IPS-15b (cell line): ENCODE measurements at regions not wholly inside any gene's neighbourhood (a gene's known extent, or its start where the extent isn't known, plus 50 kb on each side); places are given as distances from the start of the nearest gene placed in this dataset.

ENCODE experiments used
- H3K27me3 ChIP-seq: one replicate; pipeline ENCODE4 v1.6.1; 2013; ENCODE audit warnings: low read length; ENCODE audit not compliant: control insufficient read depth, insufficient read depth
- H3K36me3 ChIP-seq: one replicate; pipeline ENCODE4 v1.6.1; 2013; ENCODE audit warnings: low read length; ENCODE audit not compliant: control insufficient read depth, insufficient read depth
- H3K4me1 ChIP-seq: one replicate; pipeline ENCODE4 v1.6.1; 2013; ENCODE audit warnings: mild to moderate bottlenecking, low read length; ENCODE audit not compliant: control insufficient read depth, insufficient read depth
- H3K4me3 ChIP-seq: one replicate; pipeline ENCODE4 v1.5.1; 2013; ENCODE audit warnings: low read depth, low read length
- H3K9ac ChIP-seq: one replicate; pipeline ENCODE4 v1.6.1; 2013; ENCODE audit warnings: low read depth, mild to moderate bottlenecking, low read length
- H3K9me3 ChIP-seq: one replicate; pipeline ENCODE4 v1.6.1; 2013; ENCODE audit warnings: mild to moderate bottlenecking, low read length; ENCODE audit not compliant: control insufficient read depth, insufficient read depth

- no peak overlapping the region for H3K4me3 ChIP-seq
These were observed 123.4 kb downstream of the RIPK4 start for GRCh38 chr21:41643246-41643966.

GRCh38 chr21:41641821-41642701 is 124.8 kb downstream of the RIPK4 start:
- H3K27me3 ChIP-seq: no peaks in the 10 kb centered on the region
- H3K9ac ChIP-seq: no peak overlapping the region
- no peaks in the 10 kb centered on the region for H3K9me3 ChIP-seq
- H3K4me3 ChIP-seq: no peak overlapping the region
- H3K4me1 ChIP-seq: no peaks in the 10 kb centered on the region
- H3K36me3 ChIP-seq: no peaks in the 10 kb centered on the region

More at GRCh38 chr21:41643246-41643966, 123.4 kb downstream of the RIPK4 start:
- no peaks in the 10 kb centered on the region for H3K36me3 ChIP-seq
- H3K4me1 ChIP-seq: no peaks in the 10 kb centered on the region
- no peaks in the 10 kb centered on the region for H3K9me3 ChIP-seq
- no peak overlapping the region for H3K9ac ChIP-seq
- no peaks in the 10 kb centered on the region for H3K27me3 ChIP-seq

- Histone ChIP-seq H3K36me3 (no peaks in the 10 kb centered on the region), H3K9me3 (no peaks in the 10 kb centered on the region), H3K4me1 (no peaks in the 10 kb centered on the region), H3K9ac (no peak overlapping the region), H3K27me3 (no peaks in the 10 kb centered on the region), H3K4me3 (no peak overlapping the region)
These were observed 125.4 kb downstream of the RIPK4 start for GRCh38 chr21:41641510-41641815.

GRCh38 chr21:41640748-41641509 is 125.9 kb downstream of the RIPK4 start:
- H3K9ac ChIP-seq: no peak overlapping the region
- H3K4me3 ChIP-seq: no peak overlapping the region
- H3K9me3 ChIP-seq: no peaks in the 10 kb centered on the region
- no peaks in the 10 kb centered on the region for H3K27me3 ChIP-seq
- no peaks in the 10 kb centered on the region for H3K4me1 ChIP-seq
- no peaks in the 10 kb centered on the region for H3K36me3 ChIP-seq

- Histone ChIP-seq H3K27me3 (no peaks in the 10 kb centered on the region), H3K9me3 (no peaks in the 10 kb centered on the region), H3K4me3 (no peak overlapping the region), H3K4me1 (no peaks in the 10 kb centered on the region), H3K36me3 (no peaks in the 10 kb centered on the region), H3K9ac (no peak overlapping the region)
These were observed 127.1 kb downstream of the RIPK4 start for GRCh38 chr21:41639766-41640165.

- H3K9me3 ChIP-seq: no peaks in the 10 kb centered on the region
- H3K9ac ChIP-seq: no peak overlapping the region
- no peak overlapping the region for H3K4me3 ChIP-seq
- H3K36me3 ChIP-seq: no peaks in the 10 kb centered on the region
- H3K27me3 ChIP-seq: no peaks in the 10 kb centered on the region
- no peaks in the 10 kb centered on the region for H3K4me1 ChIP-seq
These were observed 127.5 kb downstream of the RIPK4 start for GRCh38 chr21:41639336-41639735.

GRCh38 chr21:41638201-41638790 is 128.6 kb downstream of the RIPK4 start:
- Histone ChIP-seq H3K9me3 (no peaks in the 10 kb centered on the region), H3K9ac (no peak overlapping the region), H3K4me3 (no peak overlapping the region), H3K27me3 (no peaks in the 10 kb centered on the region), H3K36me3 (no peaks in the 10 kb centered on the region), H3K4me1 (no peaks in the 10 kb centered on the region)

GRCh38 chr21:41636636-41637630 is 129.0 kb upstream of the TMPRSS2 start:
- no peaks in the 10 kb centered on the region for H3K4me1 ChIP-seq
- H3K27me3 ChIP-seq: no peaks in the 10 kb centered on the region
- H3K36me3 ChIP-seq: no peaks in the 10 kb centered on the region
- H3K4me3 ChIP-seq: no peak overlapping the region
- no peak overlapping the region for H3K9ac ChIP-seq
- no peaks in the 10 kb centered on the region for H3K9me3 ChIP-seq

GRCh38 chr21:41635874-41636273 is 127.9 kb upstream of the TMPRSS2 start:
- Histone ChIP-seq H3K36me3 (no peaks in the 10 kb centered on the region), H3K4me3 (no peak overlapping the region), H3K9ac (no peak overlapping the region), H3K9me3 (no peaks in the 10 kb centered on the region), H3K27me3 (no peaks in the 10 kb centered on the region), H3K4me1 (no peaks in the 10 kb centered on the region)

- H3K27me3 ChIP-seq: no peaks in the 10 kb centered on the region
- H3K36me3 ChIP-seq: no peaks in the 10 kb centered on the region
- H3K9me3 ChIP-seq: no peaks in the 10 kb centered on the region
- H3K9ac ChIP-seq: no peak overlapping the region
- no peak overlapping the region for H3K4me3 ChIP-seq
- no peaks in the 10 kb centered on the region for H3K4me1 ChIP-seq
These were observed 126.9 kb upstream of the TMPRSS2 start for GRCh38 chr21:41634858-41635257.
